ENCODE measurements at regions not wholly inside any gene's neighbourhood (a gene's known extent, or its start where the extent isn't known, plus 50 kb on each side); places are given as distances from the start of the nearest gene placed in this dataset.
"Not testable (repeated sequence)": the region's sequence is repeated elsewhere in the genome, so short reads cannot be mapped to it uniquely, and the experiment has no call there.

- DNase-seq (no peak), ATAC-seq (no peak)
- TF ChIP-seq, protein P1, sequence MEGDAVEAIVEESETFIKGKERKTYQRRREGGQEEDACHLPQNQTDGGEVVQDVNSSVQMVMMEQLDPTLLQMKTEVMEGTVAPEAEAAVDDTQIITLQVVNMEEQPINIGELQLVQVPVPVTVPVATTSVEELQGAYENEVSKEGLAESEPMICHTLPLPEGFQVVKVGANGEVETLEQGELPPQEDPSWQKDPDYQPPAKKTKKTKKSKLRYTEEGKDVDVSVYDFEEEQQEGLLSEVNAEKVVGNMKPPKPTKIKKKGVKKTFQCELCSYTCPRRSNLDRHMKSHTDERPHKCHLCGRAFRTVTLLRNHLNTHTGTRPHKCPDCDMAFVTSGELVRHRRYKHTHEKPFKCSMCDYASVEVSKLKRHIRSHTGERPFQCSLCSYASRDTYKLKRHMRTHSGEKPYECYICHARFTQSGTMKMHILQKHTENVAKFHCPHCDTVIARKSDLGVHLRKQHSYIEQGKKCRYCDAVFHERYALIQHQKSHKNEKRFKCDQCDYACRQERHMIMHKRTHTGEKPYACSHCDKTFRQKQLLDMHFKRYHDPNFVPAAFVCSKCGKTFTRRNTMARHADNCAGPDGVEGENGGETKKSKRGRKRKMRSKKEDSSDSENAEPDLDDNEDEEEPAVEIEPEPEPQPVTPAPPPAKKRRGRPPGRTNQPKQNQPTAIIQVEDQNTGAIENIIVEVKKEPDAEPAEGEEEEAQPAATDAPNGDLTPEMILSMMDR (IDR thresholded peaks at IDR 0.05): no peak
- no peak for TF ChIP-seq POLR2A (IDR thresholded peaks at IDR 0.05)
- intact Hi-C loops (cut with DNase I): no loop called here
- no peaks in the 10 kb centered on the region for H3K36me3 ChIP-seq (replicated peaks in 1 of 2; ENCODE audit: insufficient read depth in 1 of 2, low read depth in 2 of 2)
- no peaks in the 10 kb centered on the region for H3K4me1 ChIP-seq
- no peaks in the 10 kb centered on the region for H3K9me3 ChIP-seq
- no peaks in the 10 kb centered on the region for H3K27me3 ChIP-seq
- no peak overlapping the region for H3K4me3 ChIP-seq
- WGBS, 2 donors: 68 to 80% methylated on average over 2 of the region's 2 CpGs
- no peak overlapping the region for H3K27ac ChIP-seq
Measured at GRCh38 chr7:42560866-42561265, 323.9 kb upstream of the GLI3 start.

GRCh38 chr7:42554932-42555331 lies 317.9 kb upstream of the GLI3 start:
- H3K36me3 ChIP-seq (replicated peaks in 1 of 2; ENCODE audit: insufficient read depth in 1 of 2, low read depth in 2 of 2); DNase-seq; H3K4me1 ChIP-seq; H3K27me3 ChIP-seq; H3K4me3 ChIP-seq; ATAC-seq; intact Hi-C loops (cut with DNase I); H3K27ac ChIP-seq; H3K9me3 ChIP-seq: not testable (repeated sequence)
- WGBS, 2 donors: 67 to 72% methylated on average over 2 of the region's 2 CpGs

GRCh38 chr7:42552227-42552626 lies 315.2 kb upstream of the GLI3 start:
- no peak for TF ChIP-seq POLR2A (IDR thresholded peaks at IDR 0.05)
- intact Hi-C loops (cut with DNase I): no loop called here
- Histone ChIP-seq H3K27ac (no peak overlapping the region), H3K4me1 (no peaks in the 10 kb centered on the region), H3K27me3 (no peaks in the 10 kb centered on the region), H3K9me3 (peaks cover 0 to 5% (median 0%) of the 10 kb centered on the region in 3 donors), H3K4me3 (no peak overlapping the region), H3K36me3 (replicated peaks in 1 of 2; ENCODE audit: insufficient read depth in 1 of 2, low read depth in 2 of 2) (no peaks in the 10 kb centered on the region)
- ATAC-seq: no peak
- no peak for DNase-seq

DNA sequence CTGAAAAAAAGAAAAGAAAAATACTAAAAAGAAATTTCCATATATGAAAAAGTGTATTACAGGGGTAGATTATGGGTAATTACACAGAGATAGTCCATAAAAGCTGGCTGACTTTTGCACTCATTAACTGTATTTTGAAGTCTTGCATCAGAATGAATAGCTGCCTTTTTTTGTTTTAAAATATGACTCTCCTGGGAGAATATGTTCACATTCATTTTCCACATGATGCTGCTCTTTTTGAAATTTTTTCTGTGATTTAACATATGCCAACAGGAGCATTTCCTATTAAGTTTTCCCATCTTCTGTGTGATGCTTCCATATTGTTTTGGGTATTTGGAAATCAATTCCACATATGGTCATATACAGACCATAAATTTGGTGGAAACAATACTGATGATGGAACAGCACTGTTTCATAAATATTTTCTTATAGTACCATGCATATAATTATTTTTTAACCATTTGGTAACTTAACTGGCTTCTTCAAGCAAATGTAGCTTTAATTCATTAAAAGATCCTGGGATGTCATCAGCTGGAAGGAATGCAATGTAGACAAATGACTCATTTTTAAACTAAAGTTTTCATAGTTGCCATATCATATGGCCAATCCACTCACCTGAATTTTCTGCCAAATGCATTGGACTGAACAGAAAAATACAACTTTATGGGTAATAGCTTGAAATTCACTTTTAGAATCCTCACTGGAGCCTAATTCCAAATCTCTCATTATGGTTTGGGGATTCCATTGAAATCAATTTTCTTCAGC lies 313.9 kb upstream of the GLI3 start:
- Histone ChIP-seq H3K9me3 (peaks cover 0 to 5% (median 0%) of the 10 kb centered on the region in 3 donors), H3K4me3 (no peak overlapping the region), H3K36me3 (replicated peaks in 1 of 2; ENCODE audit: insufficient read depth in 1 of 2, low read depth in 2 of 2) (no peaks in the 10 kb centered on the region), H3K27ac (no peak overlapping the region), H3K27me3 (no peaks in the 10 kb centered on the region), H3K4me1 (no peaks in the 10 kb centered on the region)
- intact Hi-C loops (cut with DNase I): no loop called here
- TF ChIP-seq POLR2A (IDR thresholded peaks at IDR 0.05): no peak
- TF ChIP-seq, protein P1 (IDR thresholded peaks at IDR 0.05): no peak
- ATAC-seq (no peak), DNase-seq (no peak)

DNA sequence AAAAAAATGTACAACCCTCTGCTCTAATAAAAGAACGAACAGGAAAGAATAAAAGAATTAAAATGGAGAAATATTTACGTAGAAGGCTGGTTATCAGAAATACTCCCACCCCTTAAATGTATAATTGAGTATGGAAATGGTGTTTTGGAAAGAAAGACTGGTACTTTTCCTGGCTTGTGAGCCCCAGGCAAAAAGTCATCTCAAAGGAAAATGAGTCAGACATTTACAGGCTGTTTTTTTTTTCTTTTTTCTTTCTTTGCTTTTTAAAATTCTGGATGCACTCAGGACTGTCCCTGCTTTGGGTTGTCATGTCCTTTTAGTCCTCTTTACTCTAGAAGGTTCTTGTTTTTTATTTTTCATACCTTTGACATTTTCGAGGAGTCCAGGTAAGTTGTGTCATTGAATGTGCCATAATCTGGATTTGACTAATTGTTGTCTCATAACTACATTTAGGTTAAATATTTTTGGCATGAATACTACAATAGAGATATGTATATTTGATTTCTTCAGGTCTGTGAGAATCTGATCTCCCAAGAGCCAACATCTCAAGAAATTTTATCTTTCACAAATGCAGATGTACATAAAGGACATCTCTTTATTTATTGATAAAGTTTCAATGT lies 313.0 kb upstream of the GLI3 start:
- ATAC-seq: no peak
- H3K36me3 ChIP-seq (replicated peaks in 1 of 2; ENCODE audit: insufficient read depth in 1 of 2, low read depth in 2 of 2): no peaks in the 10 kb centered on the region
- WGBS, 2 donors: 30 to 41% methylated on average over 3 of the region's 3 CpGs
- intact Hi-C loops (cut with DNase I): no loop called here
- H3K27ac ChIP-seq: no peak overlapping the region
- H3K4me3 ChIP-seq: no peak overlapping the region
- H3K9me3 ChIP-seq: peaks cover 0 to 5% (median 0%) of the 10 kb centered on the region in 3 donors
- H3K4me1 ChIP-seq: no peaks in the 10 kb centered on the region
- DNase-seq: no peak
- no peak for TF ChIP-seq POLR2A (IDR thresholded peaks at IDR 0.05)
- TF ChIP-seq, protein P1 (IDR thresholded peaks at IDR 0.05): no peak
- H3K27me3 ChIP-seq: no peaks in the 10 kb centered on the region

All from body of pancreas (tissue), 4 donors.